Ectodermal cell (in vitro differentiated cells): ENCODE measurements at regions not wholly inside any gene's neighbourhood (a gene's known extent, or its start where the extent isn't known, plus 50 kb on each side); places are given as distances from the start of the nearest gene placed in this dataset.
"Not testable (repeated sequence)": the region's sequence is repeated elsewhere in the genome, so short reads cannot be mapped to it uniquely, and the experiment has no call there.

Experiments used
- H3K27ac ChIP-seq: 2 replicates; pipeline ENCODE4 v1.7.0; 2013; ENCODE audit warnings: mild to moderate bottlenecking, low read depth, low read length; ENCODE audit not compliant: insufficient read depth, poor library complexity, severe bottlenecking
- H3K27me3 ChIP-seq: 2 replicates; pipeline ENCODE4 v1.7.0; 2013; ENCODE audit warnings: mild to moderate bottlenecking, low read length; ENCODE audit not compliant: insufficient read depth, control insufficient read depth, poor library complexity, severe bottlenecking
- H3K36me3 ChIP-seq: one replicate; pipeline ENCODE4 v1.7.0; 2013; ENCODE audit warnings: low read length; ENCODE audit not compliant: control insufficient read depth, insufficient read depth
- H3K4me1 ChIP-seq: one replicate; pipeline ENCODE4 v1.7.0; 2013; ENCODE audit warnings: low read length; ENCODE audit not compliant: control insufficient read depth, insufficient read depth
- H3K4me3 ChIP-seq: 2 replicates; pipeline ENCODE4 v1.7.0; 2013; ENCODE audit warnings: low read depth, low read length, control low read depth; ENCODE audit not compliant: insufficient read depth
- H3K9me3 ChIP-seq: 2 replicates; pipeline ENCODE4 v1.7.0; 2013; ENCODE audit warnings: mild to moderate bottlenecking, low read length, moderate library complexity; ENCODE audit not compliant: control insufficient read depth
- WGBS, 2 experiments: methylation state at CpG; one replicate each; pipeline ENCODE4 v1.1.7; 2013; ENCODE audit warnings: missing lambda C conversion rate in 2 of 2; 5-methylcytosine and 5-hydroxymethylcytosine counted together

GRCh38 chr13:80530191-80530590 lies 189.3 kb upstream of the SPRY2 start:
- Histone ChIP-seq H3K27ac (no peak overlapping the region), H3K4me3 (no peak overlapping the region), H3K27me3 (no peaks in the 10 kb centered on the region), H3K4me1 (no peaks in the 10 kb centered on the region), H3K9me3 (no peaks in the 10 kb centered on the region), H3K36me3 (no peaks in the 10 kb centered on the region)
- WGBS, 2 experiments: 91 to 100% methylated on average over 3 to 4 of the region's 4 CpGs

- no peak overlapping the region for H3K27ac ChIP-seq
Observed at GRCh38 chr13:80529734-80530133, 188.8 kb upstream of the SPRY2 start.

GRCh38 chr13:80528733-80529132 lies 187.8 kb upstream of the SPRY2 start:
- no peaks in the 10 kb centered on the region for H3K4me1 ChIP-seq
- no peak overlapping the region for H3K27ac ChIP-seq
- H3K27me3 ChIP-seq: no peaks in the 10 kb centered on the region
- H3K9me3 ChIP-seq: no peaks in the 10 kb centered on the region
- 100% methylated on average over 2 of the region's 3 CpGs for WGBS, 2 experiments
- H3K36me3 ChIP-seq: no peaks in the 10 kb centered on the region
- H3K4me3 ChIP-seq: no peak overlapping the region

More at GRCh38 chr13:80529734-80530133, 188.8 kb upstream of the SPRY2 start:
- Histone ChIP-seq H3K36me3 (no peaks in the 10 kb centered on the region), H3K9me3 (no peaks in the 10 kb centered on the region), H3K4me3 (no peak overlapping the region), H3K4me1 (no peaks in the 10 kb centered on the region), H3K27me3 (no peaks in the 10 kb centered on the region)
- WGBS, 2 experiments: 86 to 95% methylated on average over 1 to 3 of the region's 3 CpGs

GRCh38 chr13:80527400-80527799 lies 186.5 kb upstream of the SPRY2 start:
- H3K9me3 ChIP-seq: no peaks in the 10 kb centered on the region
- no peak overlapping the region for H3K27ac ChIP-seq
- no peaks in the 10 kb centered on the region for H3K36me3 ChIP-seq
- H3K4me1 ChIP-seq: no peaks in the 10 kb centered on the region
- 95% methylated on average over 2 of the region's 2 CpGs for whole genome bisulfite sequencing, 2 experiments
- no peak overlapping the region for H3K4me3 ChIP-seq
- H3K27me3 ChIP-seq: no peaks in the 10 kb centered on the region

GRCh38 chr13:80524447-80525215 lies 183.7 kb upstream of the SPRY2 start:
- H3K27me3 ChIP-seq: no peaks in the 10 kb centered on the region
- no peak overlapping the region for H3K27ac ChIP-seq
- no peak overlapping the region for H3K4me3 ChIP-seq
- H3K4me1 ChIP-seq: no peaks in the 10 kb centered on the region
- no peaks in the 10 kb centered on the region for H3K9me3 ChIP-seq
- WGBS, 2 experiments: 96 to 97% methylated on average over 3 to 4 of the region's 4 CpGs
- no peaks in the 10 kb centered on the region for H3K36me3 ChIP-seq

- H3K27me3 ChIP-seq: no peaks in the 10 kb centered on the region
- 100% methylated on average over 1 of the region's 1 CpG; no CpG with 5 or more reads in 1 of the 2 experiments for WGBS, 2 experiments
- H3K27ac ChIP-seq: no peak overlapping the region
- H3K4me1 ChIP-seq: no peaks in the 10 kb centered on the region
- no peaks in the 10 kb centered on the region for H3K9me3 ChIP-seq
- H3K36me3 ChIP-seq: no peaks in the 10 kb centered on the region
- no peak overlapping the region for H3K4me3 ChIP-seq
Observed at GRCh38 chr13:80523134-80523533, 182.2 kb upstream of the SPRY2 start.

GRCh38 chr13:80522463-80522862 lies 181.5 kb upstream of the SPRY2 start:
- not testable (repeated sequence) for H3K27ac ChIP-seq, H3K27me3 ChIP-seq, H3K36me3 ChIP-seq, H3K4me3 ChIP-seq, H3K9me3 ChIP-seq, H3K4me1 ChIP-seq
- 87 to 100% methylated on average over 1 of the region's 1 CpG for WGBS, 2 experiments

- 90 to 94% methylated on average over 8 of the region's 8 CpGs for WGBS, 2 experiments
Observed at GRCh38 chr13:80516818-80517348, 176.0 kb upstream of the SPRY2 start.

GRCh38 chr13:80515296-80515695 lies 174.4 kb upstream of the SPRY2 start:
- H3K27ac ChIP-seq: no peak overlapping the region
- no peaks in the 10 kb centered on the region for H3K9me3 ChIP-seq
- H3K27me3 ChIP-seq: no peaks in the 10 kb centered on the region
- 83 to 90% methylated on average over 3 of the region's 4 CpGs for WGBS, 2 experiments
- no peaks in the 10 kb centered on the region for H3K36me3 ChIP-seq
- no peaks in the 10 kb centered on the region for H3K4me1 ChIP-seq
- no peak overlapping the region for H3K4me3 ChIP-seq

More at GRCh38 chr13:80516818-80517348, 176.0 kb upstream of the SPRY2 start:
- Histone ChIP-seq H3K27ac (no peak overlapping the region), H3K4me1 (no peaks in the 10 kb centered on the region), H3K27me3 (no peaks in the 10 kb centered on the region), H3K9me3 (no peaks in the 10 kb centered on the region), H3K36me3 (no peaks in the 10 kb centered on the region), H3K4me3 (no peak overlapping the region)

- H3K9me3 ChIP-seq: no peaks in the 10 kb centered on the region
- H3K27ac ChIP-seq: no peak overlapping the region
- no peak overlapping the region for H3K4me3 ChIP-seq
- no peaks in the 10 kb centered on the region for H3K36me3 ChIP-seq
- H3K4me1 ChIP-seq: no peaks in the 10 kb centered on the region
- WGBS, 2 experiments: 100% methylated on average over 1 of the region's 1 CpG; no CpG with 5 or more reads in 1 of the 2 experiments
- H3K27me3 ChIP-seq: no peaks in the 10 kb centered on the region
Observed at GRCh38 chr13:80513196-80513595, 172.3 kb upstream of the SPRY2 start.
